Left ventricle myocardium inferior (tissue), 1 donor: ENCODE measurements at regions not wholly inside any gene's neighbourhood (a gene's known extent, or its start where the extent isn't known, plus 50 kb on each side); places are given as distances from the start of the nearest gene placed in this dataset.
"Not testable (repeated sequence)": the region's sequence is repeated elsewhere in the genome, so short reads cannot be mapped to it uniquely, and the experiment has no call there.

ENCODE experiments used
- DNase-seq: peaks from one replicate; pipeline ENCODE4 v3.0.0-alpha.2; 2020
- H3K27ac ChIP-seq: fragments of 200-600 bp; replicated peaks from 2 replicates; pipeline ENCODE4 v1.8.0; 2021
- H3K27me3 ChIP-seq: fragments of 200-600 bp; 2 replicates; pipeline ENCODE4 v1.8.0; 2021; ENCODE audit warnings: low read depth
- H3K36me3 ChIP-seq: fragments of 200-600 bp; 2 replicates; pipeline ENCODE4 v1.8.0; 2021
- H3K4me1 ChIP-seq: fragments of 200-600 bp; 2 replicates; pipeline ENCODE4 v1.8.0; 2021
- H3K4me3 ChIP-seq: fragments of 200-600 bp; 2 replicates; pipeline ENCODE4 v1.8.0; 2021; ENCODE audit warnings: mild to moderate bottlenecking, moderate library complexity
- H3K9me3 ChIP-seq: fragments of 200-600 bp; replicated peaks from 2 replicates; pipeline ENCODE4 v1.8.0; 2021
- CTCF ChIP-seq: fragments of 200-600 bp; IDR thresholded peaks from 2 replicates; pipeline ENCODE4 v1.8.0; 2021; ENCODE audit warnings: antibody characterized with exemption, mild to moderate bottlenecking, borderline replicate concordance
- intact Hi-C: fragments of 100-400 bp; cut with micrococcal nuclease; formaldehyde crosslinking; loops from one replicate; pipeline ENCODE4 v1.11.0; 2022
- donor health status: DM: no; HTN: yes; CAD: no; lungs with severe emphysema.

DNA sequence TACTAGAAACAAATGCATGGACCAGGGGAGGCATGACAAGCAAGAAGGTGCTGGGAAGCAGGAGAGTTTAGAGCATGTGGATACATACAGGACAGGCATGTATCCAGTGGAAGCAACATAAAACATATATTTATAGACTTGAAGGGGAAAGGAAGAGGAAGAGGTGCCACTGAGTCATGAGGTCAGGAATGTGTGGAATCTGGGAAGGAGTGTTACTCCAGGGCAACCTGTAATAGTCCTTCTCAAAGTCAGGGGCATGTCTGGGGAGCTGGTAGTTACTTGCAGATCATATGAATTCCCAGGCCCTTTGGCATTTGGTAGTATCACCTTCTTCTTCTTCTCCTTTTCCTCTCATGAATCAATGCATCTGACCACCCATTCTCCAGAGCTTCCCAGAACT is 246.6 kb downstream of the XPNPEP1 start:
- Histone ChIP-seq H3K4me3 (no peak overlapping the region), H3K27me3 (no peaks in the 10 kb centered on the region), H3K9me3 (peaks cover 4% of the 10 kb centered on the region), H3K36me3 (no peaks in the 10 kb centered on the region), H3K27ac (no peak overlapping the region), H3K4me1 (no peaks in the 10 kb centered on the region)
- no peak for DNase-seq
- no peak for TF ChIP-seq CTCF
- intact Hi-C loops: no loop called here

DNA sequence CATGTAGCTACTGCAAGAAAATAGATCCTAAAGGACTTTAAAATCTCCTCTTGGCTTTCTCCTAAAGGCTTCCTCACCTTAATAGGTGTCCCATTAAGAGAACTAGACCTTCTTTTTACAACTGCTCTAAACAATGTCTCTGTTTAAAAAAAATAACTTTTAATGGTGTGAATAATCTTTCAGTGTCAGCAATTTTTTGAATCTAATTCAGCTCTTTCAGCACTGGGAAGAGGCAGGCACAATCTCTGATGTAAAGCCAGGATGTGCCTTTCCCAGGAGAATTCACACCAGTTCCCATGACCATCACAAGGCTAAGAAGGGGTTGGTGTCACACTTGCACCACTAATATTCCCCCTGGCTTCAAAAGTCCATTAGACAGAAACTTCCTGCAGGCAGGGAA is 254.6 kb downstream of the XPNPEP1 start:
- intact Hi-C loops: no loop called here

GRCh38 chr10:109668154-109668665 is 255.1 kb downstream of the XPNPEP1 start:
- DNase-seq: no peak
- H3K4me3 ChIP-seq: no peak overlapping the region
- no peaks in the 10 kb centered on the region for H3K4me1 ChIP-seq
- H3K9me3 ChIP-seq: no peaks in the 10 kb centered on the region
- intact Hi-C loops: no loop called here
- H3K27me3 ChIP-seq: peaks cover 3% of the 10 kb centered on the region
- no peaks in the 10 kb centered on the region for H3K36me3 ChIP-seq
- no peak for TF ChIP-seq CTCF
- H3K27ac ChIP-seq: no peak overlapping the region

More for the DNA sequence above, 254.6 kb downstream of the XPNPEP1 start:
- no peaks in the 10 kb centered on the region for H3K9me3 ChIP-seq
- no peaks in the 10 kb centered on the region for H3K36me3 ChIP-seq
- no peak overlapping the region for H3K27ac ChIP-seq
- TF ChIP-seq CTCF: no peak
- H3K4me1 ChIP-seq: no peaks in the 10 kb centered on the region
- H3K4me3 ChIP-seq: no peak overlapping the region
- DNase-seq: no peak
- peaks cover 3% of the 10 kb centered on the region for H3K27me3 ChIP-seq

GRCh38 chr10:109665321-109665720 is 258.0 kb downstream of the XPNPEP1 start:
- Histone ChIP-seq H3K4me1 (no peaks in the 10 kb centered on the region), H3K4me3 (no peak overlapping the region), H3K36me3 (no peaks in the 10 kb centered on the region), H3K27ac (no peak overlapping the region), H3K27me3 (peaks cover 3% of the 10 kb centered on the region), H3K9me3 (no peaks in the 10 kb centered on the region)
- no peak for DNase-seq
- no peak for TF ChIP-seq CTCF
- intact Hi-C loops: no loop called here

DNA sequence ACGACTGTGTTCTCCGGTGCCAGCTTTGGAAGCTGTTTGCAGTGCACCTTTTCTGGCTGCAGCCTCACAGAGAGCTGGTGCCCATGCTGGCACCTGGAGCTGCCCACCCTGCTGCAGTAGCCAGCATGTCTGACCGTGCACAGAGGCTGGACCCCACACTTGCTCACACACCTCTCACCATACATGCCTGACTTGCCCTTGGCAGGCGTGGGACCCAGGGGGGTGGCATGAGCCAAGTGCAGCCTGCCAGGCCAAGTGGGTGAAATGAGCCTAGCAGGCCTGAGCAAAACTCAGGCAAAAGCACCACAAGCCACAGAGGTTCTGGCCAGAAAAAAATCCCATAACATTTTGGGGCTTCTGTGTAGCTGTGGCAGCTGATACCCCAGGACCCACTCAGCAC is 258.8 kb downstream of the XPNPEP1 start:
- Histone ChIP-seq H3K4me3 (no peak overlapping the region), H3K27ac (no peak overlapping the region), H3K36me3 (no peaks in the 10 kb centered on the region), H3K27me3 (peaks cover 3% of the 10 kb centered on the region), H3K4me1 (no peaks in the 10 kb centered on the region), H3K9me3 (no peaks in the 10 kb centered on the region)
- no peak for DNase-seq
- TF ChIP-seq CTCF: no peak
- intact Hi-C loops: no loop called here

GRCh38 chr10:109663122-109663521 is 260.2 kb downstream of the XPNPEP1 start:
- no peak for TF ChIP-seq CTCF
- H3K4me1 ChIP-seq: no peaks in the 10 kb centered on the region
- H3K9me3 ChIP-seq: peaks cover 3% of the 10 kb centered on the region
- H3K36me3 ChIP-seq: no peaks in the 10 kb centered on the region
- intact Hi-C loops: no loop called here
- DNase-seq: no peak
- H3K27ac ChIP-seq: no peak overlapping the region
- H3K27me3 ChIP-seq: peaks cover 3% of the 10 kb centered on the region
- H3K4me3 ChIP-seq: no peak overlapping the region

- H3K36me3 ChIP-seq, H3K27ac ChIP-seq, DNase-seq, H3K4me1 ChIP-seq, H3K27me3 ChIP-seq, H3K9me3 ChIP-seq, H3K4me3 ChIP-seq, intact Hi-C loops: not testable (repeated sequence)
Measured at GRCh38 chr10:109652612-109653011, 270.7 kb downstream of the XPNPEP1 start.
